OCI-LY1 (cell line): ENCODE measurements at regions not wholly inside any gene's neighbourhood (a gene's known extent, or its start where the extent isn't known, plus 50 kb on each side); places are given as distances from the start of the nearest gene placed in this dataset.

Experiments used
- CTCF ChIP-seq: fragments of 200-600 bp; sonication (generic), shearing (Covaris generic); IDR thresholded peaks from 2 replicates; pipeline ENCODE4 v1.5.1; 2017; ENCODE audit warnings: mild to moderate bottlenecking, antibody characterized with exemption, low read length, moderate library complexity, mixed read lengths
- EZH2 ChIP-seq: fragments of 200-600 bp; sonication (generic), shearing (Covaris generic); IDR thresholded peaks from 2 replicates; pipeline ENCODE4 v1.8.0; 2017; ENCODE audit warnings: borderline replicate concordance, mixed run types, mild to moderate bottlenecking, antibody characterized with exemption, low read length, moderate library complexity, mixed read lengths

GRCh38 chr9:93852728-93853127 is 102.4 kb downstream of the BARX1 start:
- no peak for TF ChIP-seq CTCF
- no peak for TF ChIP-seq EZH2
